H1 (cell line): ENCODE measurements at regions not wholly inside any gene's neighbourhood (a gene's known extent, or its start where the extent isn't known, plus 50 kb on each side); places are given as distances from the start of the nearest gene placed in this dataset.

Source experiments
- CTCF ChIA-PET: fragments of 300-600 bp; sonication (Branson Sonifier 250); formaldehyde crosslinking; loops from one replicate; lab custom pipeline; 2021; ENCODE audit not compliant: partially characterized antibody; lab: Charles Lee
- POLR2A ChIA-PET: fragments of 300-600 bp; sonication (Branson Sonifier 250); formaldehyde crosslinking; loops from one replicate; lab custom pipeline; 2021; ENCODE audit warnings: inconsistent platforms; ENCODE audit not compliant: partially characterized antibody; lab: Charles Lee
- DNase-seq, 2 experiments: peaks; one replicate each; pipeline versions ENCODE4 v3.0.0 to v3.0.0-alpha.2; 2010 to 2022; ENCODE audit warnings: low spot score in 2 of 2, low read depth in 1 of 2, mixed read lengths in 1 of 2
- FAIRE-seq: peaks from 2 replicates; lab custom pipeline; 2011; peaks lifted over from hg19 to GRCh38; lab: Jason Lieb, UNC
- H2AFZ ChIP-seq: 2 replicates; pipeline ENCODE4 v1.8.1; 2012; ENCODE audit warnings: low read length, inconsistent platforms
- H2AK5ac ChIP-seq: 2 replicates; pipeline ENCODE4 v1.6.1; 2013; ENCODE audit warnings: low read depth, low read length
- H2BK120ac ChIP-seq: replicated peaks from 2 replicates; pipeline ENCODE3; 2013; ENCODE audit warnings: low read depth, low read length, inconsistent platforms
- H2BK12ac ChIP-seq: 2 replicates; pipeline ENCODE4 v1.6.1; 2013; ENCODE audit warnings: low read depth, low read length
- H2BK15ac ChIP-seq: 2 replicates; pipeline ENCODE4 v1.6.1; 2013; ENCODE audit warnings: low read length
- H2BK20ac ChIP-seq: 2 replicates; pipeline ENCODE4 v1.6.1; 2013; ENCODE audit warnings: low read length
- H2BK5ac ChIP-seq: 2 replicates; pipeline ENCODE4 v1.6.1; 2013; ENCODE audit warnings: low read depth, low read length
- H3K14ac ChIP-seq: 2 replicates; pipeline ENCODE4 v1.6.1; 2013; ENCODE audit warnings: inconsistent platforms; ENCODE audit not compliant: insufficient read length
- H3K18ac ChIP-seq: 2 replicates; pipeline ENCODE4 v1.6.1; 2013; ENCODE audit warnings: low read length; ENCODE audit errors: extremely low read depth
- H3K23ac ChIP-seq: 2 replicates; pipeline ENCODE4 v1.6.1; 2013; ENCODE audit warnings: inconsistent platforms; ENCODE audit not compliant: insufficient read length
- H3K23me2 ChIP-seq: 2 replicates; pipeline ENCODE4 v1.6.1; 2013; ENCODE audit warnings: low read depth, low read length
- H3K27ac ChIP-seq: 2 replicates; pipeline ENCODE4 v1.6.1; 2011; ENCODE audit warnings: low read depth, low read length, inconsistent platforms
- H3K27me3 ChIP-seq, 4 experiments: replicated peaks in 1 of 4; 1 replicate in 1 of 4; 2 replicates in 3 of 4; pipeline versions ENCODE4 v1.6.1 to v1.8.1; 2011 to 2013; ENCODE audit warnings: low read length in 3 of 4, mild to moderate bottlenecking in 3 of 4, inconsistent platforms in 2 of 4, mixed read lengths in 2 of 4, moderate library complexity in 1 of 4; ENCODE audit not compliant: control insufficient read depth in 3 of 4, insufficient read depth in 3 of 4; ENCODE audit errors: extremely low read depth in 1 of 4
- H3K36me3 ChIP-seq, 4 experiments: 2 replicates each; pipeline versions ENCODE4 v1.6.1 to v1.8.1; 2011 to 2013; ENCODE audit warnings: mild to moderate bottlenecking in 4 of 4, low read length in 3 of 4, moderate library complexity in 2 of 4, control low read depth in 1 of 4, inconsistent platforms in 1 of 4; ENCODE audit not compliant: insufficient read depth in 4 of 4, control insufficient read depth in 2 of 4
- H3K4ac ChIP-seq: replicated peaks from 2 replicates; pipeline ENCODE3; 2013; ENCODE audit warnings: low read length, low read depth, mixed read lengths, inconsistent platforms; ENCODE audit not compliant: insufficient read length
- H3K4me1 ChIP-seq, 4 experiments: replicated peaks in 1 of 4; 1 replicate in 1 of 4; 2 replicates in 3 of 4; pipeline versions ENCODE4 v1.6.1 to v1.8.1; 2011 to 2013; ENCODE audit warnings: low read length in 3 of 4, inconsistent platforms in 2 of 4, mixed read lengths in 1 of 4; ENCODE audit not compliant: insufficient read depth in 4 of 4, control insufficient read depth in 3 of 4
- H3K4me2 ChIP-seq, 2 experiments: 2 replicates each; pipeline versions ENCODE4 v1.6.1 to v1.8.1; 2011 to 2013; ENCODE audit warnings: low read depth in 2 of 2, low read length in 2 of 2, control low read depth in 1 of 2, inconsistent platforms in 1 of 2, mild to moderate bottlenecking in 1 of 2; ENCODE audit not compliant: insufficient read depth in 1 of 2
- H3K4me3 ChIP-seq, 4 experiments: fragments of 200-600, 300-600 bp in 1 of 4; sonication (generic), shearing (Covaris generic), sonication (Bioruptor Twin) in 1 of 4; 2 replicates each; pipeline versions ENCODE4 v1.5.1 to v1.8.1; 2011 to 2016; ENCODE audit warnings: low read length in 4 of 4, low read depth in 3 of 4, control low read depth in 2 of 4, inconsistent platforms in 2 of 4, mild to moderate bottlenecking in 2 of 4, mixed read lengths in 1 of 4, moderate library complexity in 1 of 4; ENCODE audit not compliant: insufficient read depth in 2 of 4; ENCODE audit errors: extremely low read depth in 1 of 4
- H3K56ac ChIP-seq: replicated peaks from 2 replicates; pipeline ENCODE3; 2013; ENCODE audit warnings: low read depth, mild to moderate bottlenecking, mixed read lengths, low read length, inconsistent platforms; ENCODE audit not compliant: insufficient read length
- H3K79me1 ChIP-seq: 2 replicates; pipeline ENCODE4 v1.6.1; 2013; ENCODE audit warnings: low read depth, low read length, control low read depth
- H3K79me2 ChIP-seq, 2 experiments: 2 replicates each; pipeline versions ENCODE4 v1.6.1 to v1.8.1; 2012 to 2013; ENCODE audit warnings: low read length in 2 of 2, mild to moderate bottlenecking in 2 of 2, inconsistent platforms in 1 of 2; ENCODE audit not compliant: insufficient read depth in 2 of 2, control insufficient read depth in 1 of 2
- H3K9ac ChIP-seq, 4 experiments: replicated peaks in 1 of 4; 1 replicate in 1 of 4; 2 replicates in 3 of 4; pipeline versions ENCODE4 v1.6.1 to v1.8.1; 2011 to 2013; ENCODE audit warnings: low read depth in 3 of 4, low read length in 3 of 4, control low read depth in 2 of 4, mild to moderate bottlenecking in 2 of 4, moderate library complexity in 2 of 4, inconsistent platforms in 1 of 4; ENCODE audit errors: extremely low read depth in 1 of 4
- H3K9me3 ChIP-seq, 2 experiments: 2 replicates each; pipeline versions ENCODE4 v1.6.1 to v1.8.1; 2012 to 2013; ENCODE audit warnings: mild to moderate bottlenecking in 2 of 2, moderate library complexity in 2 of 2, control low read depth in 1 of 2, inconsistent platforms in 1 of 2, low read depth in 1 of 2, low read length in 1 of 2, mixed read lengths in 1 of 2; ENCODE audit not compliant: insufficient read depth in 2 of 2
- H4K20me1 ChIP-seq, 2 experiments: replicated peaks in 1 of 2; 2 replicates each; pipeline versions ENCODE3 to v1.8.1; 2011 to 2013; ENCODE audit warnings: inconsistent platforms in 2 of 2, low read length in 2 of 2, mild to moderate bottlenecking in 1 of 2; ENCODE audit not compliant: insufficient read depth in 2 of 2, control insufficient read depth in 1 of 2
- H4K5ac ChIP-seq: 2 replicates; pipeline ENCODE4 v1.6.1; 2013; ENCODE audit warnings: low read length, low read depth, mixed read lengths, inconsistent platforms; ENCODE audit not compliant: insufficient read length
- H4K8ac ChIP-seq: 2 replicates; pipeline ENCODE4 v1.8.0; 2013; ENCODE audit warnings: mild to moderate bottlenecking, moderate library complexity, low read length, inconsistent platforms; ENCODE audit not compliant: insufficient read depth; ENCODE audit errors: extremely low read depth
- H4K91ac ChIP-seq: replicated peaks from 2 replicates; pipeline ENCODE3; 2013; ENCODE audit warnings: low read length, mixed read lengths, inconsistent platforms; ENCODE audit not compliant: insufficient read length
- CEBPB ChIP-seq: IDR thresholded peaks from 2 replicates; pipeline ENCODE4 v1.6.1; 2012; ENCODE audit warnings: low read depth, low read length
- CHD2 ChIP-seq: IDR thresholded peaks from 2 replicates; pipeline ENCODE4 v1.6.1; 2012; ENCODE audit warnings: low read length, improper control_type of control experiment
- CREB1 ChIP-seq: IDR thresholded peaks from 2 replicates; pipeline ENCODE4 v1.6.1; 2012; ENCODE audit warnings: inconsistent platforms
- CTBP2 ChIP-seq: IDR thresholded peaks from 2 replicates; pipeline ENCODE4 v1.7.0; 2011; ENCODE audit warnings: borderline replicate concordance, mild to moderate bottlenecking, moderate library complexity, mixed read lengths, low read length; ENCODE audit not compliant: insufficient read depth, insufficient read length
- GTF2F1 ChIP-seq: IDR thresholded peaks from 2 replicates; pipeline ENCODE4 v1.6.1; 2012; ENCODE audit warnings: low read depth, low read length, improper control_type of control experiment, borderline replicate concordance
- HDAC6 ChIP-seq: IDR thresholded peaks from one replicate; pipeline ENCODE4 v1.7.1; 2012; ENCODE audit warnings: low read depth, mild to moderate bottlenecking, inconsistent platforms, low read length, moderate library complexity
- KDM1A ChIP-seq: fragments of 200-600, 300-600 bp; sonication (generic); IDR thresholded peaks from 2 replicates; pipeline ENCODE4 v1.7.1; 2016; ENCODE audit warnings: mild to moderate bottlenecking, low read length, borderline replicate concordance
- MAFK ChIP-seq: IDR thresholded peaks from 2 replicates; pipeline ENCODE4 v1.6.1; 2012; ENCODE audit warnings: low read depth, mild to moderate bottlenecking, improper control_type of control experiment, low read length
- NANOG ChIP-seq: IDR thresholded peaks from 2 replicates; pipeline ENCODE4 v1.6.1; 2011; ENCODE audit warnings: low read length, low read depth, mild to moderate bottlenecking, inconsistent platforms; ENCODE audit not compliant: insufficient read depth, poor library complexity, severe bottlenecking
- POLR2A ChIP-seq, 2 experiments: IDR thresholded peaks; 1 replicate in 1 of 2; 2 replicates in 1 of 2; pipeline ENCODE4 v1.6.1; 2011; ENCODE audit warnings: low read depth in 2 of 2, low read length in 2 of 2, mild to moderate bottlenecking in 2 of 2; ENCODE audit errors: control extremely low read depth in 1 of 2
- RFX5 ChIP-seq: IDR thresholded peaks from 2 replicates; pipeline ENCODE4 v1.6.1; 2011; ENCODE audit warnings: low read depth, low read length, improper control_type of control experiment, borderline replicate concordance
- SIRT6 ChIP-seq: IDR thresholded peaks from one replicate; pipeline ENCODE4 v1.7.1; 2012; ENCODE audit warnings: low read length, inconsistent platforms
- SUZ12 ChIP-seq: fragments of 200-600 bp; sonication (generic); IDR thresholded peaks from 2 replicates; pipeline ENCODE4 v1.6.1; 2012; ENCODE audit warnings: mild to moderate bottlenecking, inconsistent platforms, low read length, moderate library complexity, mixed read lengths
- TCF12 ChIP-seq: IDR thresholded peaks from 2 replicates; pipeline ENCODE4 v1.6.1; 2011; ENCODE audit warnings: low read depth, mild to moderate bottlenecking, low read length
- YY1 ChIP-seq: IDR thresholded peaks from 2 replicates; pipeline ENCODE4 v1.6.1; 2011; ENCODE audit warnings: low read depth, mild to moderate bottlenecking, low read length
- WGBS, 2 experiments: shearing (Covaris generic) in 1 of 2; methylation state at CpG; one replicate each; pipeline versions ENCODE4 v1.1.6 to v1.1.7; 2013 to 2015; ENCODE audit warnings: low lambda C conversion rate in 2 of 2, mixed read lengths in 2 of 2, inconsistent platforms in 1 of 2, low coverage in 1 of 2, missing lambda C conversion rate in 1 of 2; ENCODE audit not compliant: insufficient replicate concordance in 2 of 2, insufficient coverage in 1 of 2, insufficient read length in 1 of 2; ENCODE audit errors: extremely low coverage in 1 of 2, missing lambda C conversion rate in 1 of 2; 5-methylcytosine and 5-hydroxymethylcytosine counted together

DNA sequence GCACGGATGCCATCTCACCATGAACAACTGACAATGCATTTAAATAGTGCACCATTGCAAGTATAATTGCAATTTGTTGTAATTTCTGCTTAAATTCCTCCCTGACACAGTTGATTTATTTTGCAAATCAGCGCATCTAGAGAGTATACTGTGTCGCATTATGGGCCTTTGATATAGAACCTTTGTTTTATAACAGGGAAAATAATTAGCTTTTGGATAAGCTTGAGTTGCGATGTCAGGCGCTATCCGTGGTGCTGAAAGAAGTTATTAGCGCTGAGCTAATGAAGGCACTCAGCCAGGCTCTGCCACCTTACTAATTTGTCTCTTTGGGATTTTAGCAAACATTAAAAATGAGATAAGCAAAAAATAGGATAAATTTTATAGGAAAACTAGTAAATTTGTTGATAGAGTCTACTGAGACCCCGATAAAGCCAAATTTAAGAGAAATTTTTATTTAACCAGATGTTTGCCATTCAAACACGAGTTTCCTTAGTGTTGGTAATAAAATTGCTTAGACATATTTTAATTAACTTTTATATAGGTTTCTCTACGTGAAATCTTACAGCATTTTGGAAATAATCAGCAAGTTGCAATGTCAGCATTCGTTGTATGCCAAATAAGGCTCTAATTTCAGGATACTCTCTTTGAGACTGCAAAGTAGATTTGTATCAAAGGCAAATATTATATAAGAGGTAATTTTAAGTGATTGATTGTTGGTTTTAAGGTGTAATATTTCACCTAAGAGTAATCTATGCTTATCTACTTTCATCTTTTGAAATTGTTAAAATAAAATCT is 355.5 kb downstream of the TLR4 start:
- no peaks in the 10 kb centered on the region for H3K27me3 ChIP-seq
- H3K9me3 ChIP-seq = no peaks in the 10 kb centered on the region
- H2AK5ac ChIP-seq = no peak overlapping the region
- no peak overlapping the region for H3K14ac ChIP-seq
- CTCF ChIA-PET = interaction anchor here (1.2 kb wide), 1 partner anchor 10 kb away, joined by 3 read pairs; no protein-coding TSS in a partner anchor
- no peaks in the 10 kb centered on the region for H3K79me1 ChIP-seq
- no peak overlapping the region for H3K4me3 ChIP-seq
- H3K36me3 ChIP-seq = no peaks in the 10 kb centered on the region
- H3K4me2 ChIP-seq = no peak overlapping the region
- H2BK20ac ChIP-seq = no peak overlapping the region
- no peaks in the 10 kb centered on the region for H4K20me1 ChIP-seq
- H2BK5ac ChIP-seq = no peak overlapping the region
- no peak overlapping the region for H4K91ac ChIP-seq
- 40% methylated on average over 11 of the region's 11 CpGs; no CpG with 5 or more reads in 1 of the 2 experiments for WGBS, 2 experiments
- H2BK15ac ChIP-seq = no peak overlapping the region
- no peak overlapping the region for H4K5ac ChIP-seq
- no peaks in the 10 kb centered on the region for H3K4me1 ChIP-seq
- no peak overlapping the region for H3K9ac ChIP-seq
- no peaks in the 10 kb centered on the region for H3K23me2 ChIP-seq
- POLR2A ChIA-PET = no interaction called here
- no peak overlapping the region for H3K4ac ChIP-seq
- no peak overlapping the region for H2AFZ ChIP-seq
- no peak overlapping the region for H2BK12ac ChIP-seq
- no peak overlapping the region for H3K18ac ChIP-seq
- no peak overlapping the region for H3K56ac ChIP-seq
- peak in 1 of 2 experiments; percentile 51 for DNase-seq
- no peak overlapping the region for H3K23ac ChIP-seq
- no peak overlapping the region for H4K8ac ChIP-seq
- no peak overlapping the region for H3K27ac ChIP-seq
- no peak for FAIRE-seq
- H2BK120ac ChIP-seq = no peak overlapping the region
- H3K79me2 ChIP-seq = no peaks in the 10 kb centered on the region
- no peak for TF ChIP-seq GTF2F1
- no peak for TF ChIP-seq CREB1
- no peak for TF ChIP-seq SIRT6
- no peak for TF ChIP-seq NANOG
- TF ChIP-seq SUZ12 = no peak
- no peak for TF ChIP-seq RFX5
- no peak for TF ChIP-seq HDAC6
- TF ChIP-seq POLR2A (IDR thresholded peaks at IDR 0.05; ENCODE audit: control extremely low read depth in 1 of 2, low read depth in 2 of 2, low read length in 2 of 2) = no peak
- no peak for TF ChIP-seq TCF12
- no peak for TF ChIP-seq CEBPB
- no peak for TF ChIP-seq KDM1A
- TF ChIP-seq CHD2 = no peak
- no peak for TF ChIP-seq YY1
- TF ChIP-seq MAFK = no peak
- TF ChIP-seq CTBP2 = no peak
